ENCODE measurements at regions not wholly inside any gene's neighbourhood (a gene's known extent, or its start where the extent isn't known, plus 50 kb on each side); places are given as distances from the start of the nearest gene placed in this dataset.

GRCh38 chr6:21431526-21431925 is 162.0 kb upstream of the SOX4 start:
- Histone ChIP-seq H3K4me3 (ENCODE audit: low read depth, low read length) (no peak overlapping the region), H3K4me1 (ENCODE audit: control insufficient read depth, insufficient read depth, low read length) (no peaks in the 10 kb centered on the region), H3K27me3 (ENCODE audit: control insufficient read depth, insufficient read depth, low read length) (no peaks in the 10 kb centered on the region), H3K27ac (ENCODE audit: low read depth, low read length) (no peak overlapping the region), H3K36me3 (ENCODE audit: control insufficient read depth, insufficient read depth, low read length) (no peaks in the 10 kb centered on the region), H3K9me3 (ENCODE audit: control insufficient read depth, insufficient read depth, low read length) (no peaks in the 10 kb centered on the region)
- DNase-seq (ENCODE audit: low read depth in 4 of 6, low spot score in 6 of 6): no peak
- WGBS (ENCODE audit: insufficient coverage): 79% methylated on average over 3 of the region's 4 CpGs

GRCh38 chr6:21436625-21437024 is 156.9 kb upstream of the SOX4 start:
- WGBS (ENCODE audit: insufficient coverage): 83% methylated on average over 1 of the region's 1 CpG
- no peaks in the 10 kb centered on the region for H3K36me3 ChIP-seq (ENCODE audit: control insufficient read depth, insufficient read depth, low read length)

GRCh38 chr6:21437581-21437980 is 156.0 kb upstream of the SOX4 start:
- no peaks in the 10 kb centered on the region for H3K9me3 ChIP-seq (ENCODE audit: control insufficient read depth, insufficient read depth, low read length)
- no peaks in the 10 kb centered on the region for H3K36me3 ChIP-seq (ENCODE audit: control insufficient read depth, insufficient read depth, low read length)
- no peaks in the 10 kb centered on the region for H3K27me3 ChIP-seq (ENCODE audit: control insufficient read depth, insufficient read depth, low read length)
- DNase-seq (ENCODE audit: low read depth in 4 of 6, low spot score in 6 of 6): no peak
- WGBS (ENCODE audit: insufficient coverage): 89% methylated on average over 1 of the region's 2 CpGs
- no peaks in the 10 kb centered on the region for H3K4me1 ChIP-seq (ENCODE audit: control insufficient read depth, insufficient read depth, low read length)
- no peak overlapping the region for H3K4me3 ChIP-seq (ENCODE audit: low read depth, low read length)
- no peak overlapping the region for H3K27ac ChIP-seq (ENCODE audit: low read depth, low read length)

More at GRCh38 chr6:21436625-21437024, 156.9 kb upstream of the SOX4 start:
- Histone ChIP-seq H3K27me3 (ENCODE audit: control insufficient read depth, insufficient read depth, low read length) (no peaks in the 10 kb centered on the region), H3K27ac (ENCODE audit: low read depth, low read length) (no peak overlapping the region), H3K4me1 (ENCODE audit: control insufficient read depth, insufficient read depth, low read length) (no peaks in the 10 kb centered on the region), H3K4me3 (ENCODE audit: low read depth, low read length) (no peak overlapping the region), H3K9me3 (ENCODE audit: control insufficient read depth, insufficient read depth, low read length) (no peaks in the 10 kb centered on the region)
- DNase-seq (ENCODE audit: low read depth in 4 of 6, low spot score in 6 of 6): no peak

- H3K27ac ChIP-seq (ENCODE audit: low read depth, low read length): no peak overlapping the region
- no peaks in the 10 kb centered on the region for H3K4me1 ChIP-seq (ENCODE audit: control insufficient read depth, insufficient read depth, low read length)
- no peaks in the 10 kb centered on the region for H3K9me3 ChIP-seq (ENCODE audit: control insufficient read depth, insufficient read depth, low read length)
- H3K4me3 ChIP-seq (ENCODE audit: low read depth, low read length): no peak overlapping the region
- no peak for DNase-seq (ENCODE audit: low read depth in 4 of 6, low spot score in 6 of 6)
- H3K36me3 ChIP-seq (ENCODE audit: control insufficient read depth, insufficient read depth, low read length): no peaks in the 10 kb centered on the region
- H3K27me3 ChIP-seq (ENCODE audit: control insufficient read depth, insufficient read depth, low read length): no peaks in the 10 kb centered on the region
- 98% methylated on average over 4 of the region's 10 CpGs for WGBS (ENCODE audit: insufficient coverage)
Observed at GRCh38 chr6:21438237-21438985, 155.1 kb upstream of the SOX4 start.

GRCh38 chr6:21438986-21439352 is 154.6 kb upstream of the SOX4 start:
- H3K36me3 ChIP-seq (ENCODE audit: control insufficient read depth, insufficient read depth, low read length): no peaks in the 10 kb centered on the region
- H3K9me3 ChIP-seq (ENCODE audit: control insufficient read depth, insufficient read depth, low read length): no peaks in the 10 kb centered on the region
- DNase-seq (ENCODE audit: low read depth in 4 of 6, low spot score in 6 of 6): no peak
- WGBS (ENCODE audit: insufficient coverage): no CpG with 5 or more reads among the region's 2 CpGs
- no peak overlapping the region for H3K4me3 ChIP-seq (ENCODE audit: low read depth, low read length)
- no peaks in the 10 kb centered on the region for H3K4me1 ChIP-seq (ENCODE audit: control insufficient read depth, insufficient read depth, low read length)
- no peaks in the 10 kb centered on the region for H3K27me3 ChIP-seq (ENCODE audit: control insufficient read depth, insufficient read depth, low read length)
- no peak overlapping the region for H3K27ac ChIP-seq (ENCODE audit: low read depth, low read length)

GRCh38 chr6:21441386-21441785 is 152.2 kb upstream of the SOX4 start:
- no peaks in the 10 kb centered on the region for H3K27me3 ChIP-seq (ENCODE audit: control insufficient read depth, insufficient read depth, low read length)
- H3K36me3 ChIP-seq (ENCODE audit: control insufficient read depth, insufficient read depth, low read length): no peaks in the 10 kb centered on the region
- no peaks in the 10 kb centered on the region for H3K4me1 ChIP-seq (ENCODE audit: control insufficient read depth, insufficient read depth, low read length)
- H3K27ac ChIP-seq (ENCODE audit: low read depth, low read length): no peak overlapping the region
- no peaks in the 10 kb centered on the region for H3K9me3 ChIP-seq (ENCODE audit: control insufficient read depth, insufficient read depth, low read length)
- no peak overlapping the region for H3K4me3 ChIP-seq (ENCODE audit: low read depth, low read length)
- no peak for DNase-seq (ENCODE audit: low read depth in 4 of 6, low spot score in 6 of 6)
- 100% methylated on average over 3 of the region's 6 CpGs for WGBS (ENCODE audit: insufficient coverage)

- no peak overlapping the region for H3K27ac ChIP-seq (ENCODE audit: low read depth, low read length)
- H3K4me1 ChIP-seq (ENCODE audit: control insufficient read depth, insufficient read depth, low read length): no peaks in the 10 kb centered on the region
- H3K4me3 ChIP-seq (ENCODE audit: low read depth, low read length): no peak overlapping the region
- H3K36me3 ChIP-seq (ENCODE audit: control insufficient read depth, insufficient read depth, low read length): no peaks in the 10 kb centered on the region
- no peaks in the 10 kb centered on the region for H3K27me3 ChIP-seq (ENCODE audit: control insufficient read depth, insufficient read depth, low read length)
- no CpG with 5 or more reads among the region's 1 CpG for WGBS (ENCODE audit: insufficient coverage)
- no peaks in the 10 kb centered on the region for H3K9me3 ChIP-seq (ENCODE audit: control insufficient read depth, insufficient read depth, low read length)
- no peak for DNase-seq (ENCODE audit: low read depth in 4 of 6, low spot score in 6 of 6)
Observed at GRCh38 chr6:21442874-21443273, 150.7 kb upstream of the SOX4 start.

- peak in 2 of 6 donors; percentile 38 to 70 for DNase-seq (ENCODE audit: low read depth in 4 of 6, low spot score in 6 of 6)
- H3K9me3 ChIP-seq (ENCODE audit: control insufficient read depth, insufficient read depth, low read length): no peaks in the 10 kb centered on the region
- WGBS (ENCODE audit: insufficient coverage): 69% methylated on average over 6 of the region's 10 CpGs
Observed at GRCh38 chr6:21444711-21445260, 148.8 kb upstream of the SOX4 start.

GRCh38 chr6:21447987-21448386 is 145.6 kb upstream of the SOX4 start:
- no peak overlapping the region for H3K4me3 ChIP-seq (ENCODE audit: low read depth, low read length)
- 98% methylated on average over 4 of the region's 5 CpGs for WGBS (ENCODE audit: insufficient coverage)

More at GRCh38 chr6:21444711-21445260, 148.8 kb upstream of the SOX4 start:
- Histone ChIP-seq H3K27ac (ENCODE audit: low read depth, low read length) (no peak overlapping the region), H3K4me3 (ENCODE audit: low read depth, low read length) (no peak overlapping the region), H3K27me3 (ENCODE audit: control insufficient read depth, insufficient read depth, low read length) (no peaks in the 10 kb centered on the region), H3K4me1 (ENCODE audit: control insufficient read depth, insufficient read depth, low read length) (no peaks in the 10 kb centered on the region), H3K36me3 (ENCODE audit: control insufficient read depth, insufficient read depth, low read length) (no peaks in the 10 kb centered on the region)

GRCh38 chr6:21448485-21449109 is 145.0 kb upstream of the SOX4 start:
- no peaks in the 10 kb centered on the region for H3K9me3 ChIP-seq (ENCODE audit: control insufficient read depth, insufficient read depth, low read length)
- no peak overlapping the region for H3K4me3 ChIP-seq (ENCODE audit: low read depth, low read length)
- no peaks in the 10 kb centered on the region for H3K4me1 ChIP-seq (ENCODE audit: control insufficient read depth, insufficient read depth, low read length)
- H3K27me3 ChIP-seq (ENCODE audit: control insufficient read depth, insufficient read depth, low read length): no peaks in the 10 kb centered on the region
- WGBS (ENCODE audit: insufficient coverage): no CpG with 5 or more reads among the region's 1 CpG
- H3K36me3 ChIP-seq (ENCODE audit: control insufficient read depth, insufficient read depth, low read length): no peaks in the 10 kb centered on the region
- DNase-seq (ENCODE audit: low read depth in 4 of 6, low spot score in 6 of 6): no peak
- H3K27ac ChIP-seq (ENCODE audit: low read depth, low read length): no peak overlapping the region

More at GRCh38 chr6:21447987-21448386, 145.6 kb upstream of the SOX4 start:
- Histone ChIP-seq H3K27me3 (ENCODE audit: control insufficient read depth, insufficient read depth, low read length) (no peaks in the 10 kb centered on the region), H3K27ac (ENCODE audit: low read depth, low read length) (no peak overlapping the region), H3K36me3 (ENCODE audit: control insufficient read depth, insufficient read depth, low read length) (no peaks in the 10 kb centered on the region), H3K4me1 (ENCODE audit: control insufficient read depth, insufficient read depth, low read length) (no peaks in the 10 kb centered on the region), H3K9me3 (ENCODE audit: control insufficient read depth, insufficient read depth, low read length) (no peaks in the 10 kb centered on the region)
- DNase-seq (ENCODE audit: low read depth in 4 of 6, low spot score in 6 of 6): no peak

Data from spinal cord (tissue), 9 donors.